ENCODE measurements at regions not wholly inside any gene's neighbourhood (a gene's known extent, or its start where the extent isn't known, plus 50 kb on each side); places are given as distances from the start of the nearest gene placed in this dataset.

DNA sequence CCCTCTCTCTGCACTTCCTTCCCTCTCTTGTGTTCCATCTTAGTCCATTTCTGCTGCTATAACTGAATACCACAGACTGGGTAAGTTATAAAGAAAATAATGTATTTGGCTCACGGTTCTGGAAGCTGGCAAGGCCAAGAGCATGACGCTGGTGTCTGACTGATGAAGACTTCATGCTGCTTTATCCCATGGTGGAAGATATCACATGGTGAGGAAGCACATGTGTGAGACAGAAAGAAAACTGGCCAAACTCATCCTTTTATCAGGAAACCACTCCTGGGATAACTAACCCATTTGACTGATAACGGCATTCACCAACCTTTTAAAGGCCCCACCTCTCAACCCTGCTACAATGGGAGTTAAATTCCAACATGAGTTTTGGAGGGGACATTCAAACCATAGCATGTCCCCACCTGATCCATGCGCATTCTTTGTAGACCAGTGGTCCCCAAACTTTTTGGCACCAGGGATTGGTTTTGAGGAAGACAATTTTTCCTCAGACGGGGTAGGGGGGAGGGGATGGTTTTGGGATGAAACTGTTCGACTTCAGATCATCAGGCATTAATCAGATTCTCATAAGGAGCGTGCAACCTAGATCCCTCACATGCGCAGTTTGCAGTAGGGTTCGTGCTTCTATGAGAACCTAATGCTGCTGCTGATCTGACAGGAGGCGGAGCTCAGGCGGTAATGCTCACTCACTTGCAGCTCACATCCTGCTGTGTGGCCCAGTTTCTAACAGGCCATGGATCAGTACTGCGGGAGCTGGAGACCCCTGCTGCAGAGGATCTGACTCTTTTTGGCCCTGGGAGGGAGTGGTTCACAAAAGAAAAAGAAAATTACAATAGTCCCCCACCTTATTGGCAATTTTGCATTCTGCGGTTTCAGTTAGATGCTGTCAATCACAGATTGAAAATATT is 61.6 kb upstream of the SMOX start:
- no peak for TF ChIP-seq POLR2A (IDR thresholded peaks at IDR 0.05)
- TF ChIP-seq, protein P1, sequence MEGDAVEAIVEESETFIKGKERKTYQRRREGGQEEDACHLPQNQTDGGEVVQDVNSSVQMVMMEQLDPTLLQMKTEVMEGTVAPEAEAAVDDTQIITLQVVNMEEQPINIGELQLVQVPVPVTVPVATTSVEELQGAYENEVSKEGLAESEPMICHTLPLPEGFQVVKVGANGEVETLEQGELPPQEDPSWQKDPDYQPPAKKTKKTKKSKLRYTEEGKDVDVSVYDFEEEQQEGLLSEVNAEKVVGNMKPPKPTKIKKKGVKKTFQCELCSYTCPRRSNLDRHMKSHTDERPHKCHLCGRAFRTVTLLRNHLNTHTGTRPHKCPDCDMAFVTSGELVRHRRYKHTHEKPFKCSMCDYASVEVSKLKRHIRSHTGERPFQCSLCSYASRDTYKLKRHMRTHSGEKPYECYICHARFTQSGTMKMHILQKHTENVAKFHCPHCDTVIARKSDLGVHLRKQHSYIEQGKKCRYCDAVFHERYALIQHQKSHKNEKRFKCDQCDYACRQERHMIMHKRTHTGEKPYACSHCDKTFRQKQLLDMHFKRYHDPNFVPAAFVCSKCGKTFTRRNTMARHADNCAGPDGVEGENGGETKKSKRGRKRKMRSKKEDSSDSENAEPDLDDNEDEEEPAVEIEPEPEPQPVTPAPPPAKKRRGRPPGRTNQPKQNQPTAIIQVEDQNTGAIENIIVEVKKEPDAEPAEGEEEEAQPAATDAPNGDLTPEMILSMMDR (IDR thresholded peaks at IDR 0.05), result no peak

Measured in heart left ventricle (tissue), 13 donors.